ENCODE measurements at regions not wholly inside any gene's neighbourhood (a gene's known extent, or its start where the extent isn't known, plus 50 kb on each side); places are given as distances from the start of the nearest gene placed in this dataset.
"Not testable (repeated sequence)": the region's sequence is repeated elsewhere in the genome, so short reads cannot be mapped to it uniquely, and the experiment has no call there.

DNA sequence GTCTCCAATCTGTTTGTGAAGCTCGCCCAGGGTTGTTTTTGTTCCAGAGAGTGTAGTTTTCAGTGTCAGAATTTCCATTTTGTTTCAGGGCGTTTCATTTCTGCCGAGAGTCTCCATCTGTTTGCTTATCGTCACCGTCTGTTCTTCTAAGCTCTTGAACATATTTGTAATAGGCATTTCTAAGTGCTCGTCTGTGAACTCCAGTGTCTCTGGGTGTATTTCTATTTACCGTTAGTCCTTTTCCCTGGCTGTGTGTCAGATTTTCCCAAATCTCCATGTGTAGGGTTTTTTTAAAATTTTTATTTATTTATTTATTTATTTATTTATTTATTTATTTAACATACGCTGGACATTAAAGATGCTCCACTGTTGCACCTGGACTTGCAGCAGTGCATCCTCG, 62.5 kb upstream of the LRPAP1 start:
- not testable (repeated sequence) for TF ChIP-seq POLR2A, EP300 (IDR thresholded peaks at IDR 0.05)
- TF ChIP-seq, protein P1, sequence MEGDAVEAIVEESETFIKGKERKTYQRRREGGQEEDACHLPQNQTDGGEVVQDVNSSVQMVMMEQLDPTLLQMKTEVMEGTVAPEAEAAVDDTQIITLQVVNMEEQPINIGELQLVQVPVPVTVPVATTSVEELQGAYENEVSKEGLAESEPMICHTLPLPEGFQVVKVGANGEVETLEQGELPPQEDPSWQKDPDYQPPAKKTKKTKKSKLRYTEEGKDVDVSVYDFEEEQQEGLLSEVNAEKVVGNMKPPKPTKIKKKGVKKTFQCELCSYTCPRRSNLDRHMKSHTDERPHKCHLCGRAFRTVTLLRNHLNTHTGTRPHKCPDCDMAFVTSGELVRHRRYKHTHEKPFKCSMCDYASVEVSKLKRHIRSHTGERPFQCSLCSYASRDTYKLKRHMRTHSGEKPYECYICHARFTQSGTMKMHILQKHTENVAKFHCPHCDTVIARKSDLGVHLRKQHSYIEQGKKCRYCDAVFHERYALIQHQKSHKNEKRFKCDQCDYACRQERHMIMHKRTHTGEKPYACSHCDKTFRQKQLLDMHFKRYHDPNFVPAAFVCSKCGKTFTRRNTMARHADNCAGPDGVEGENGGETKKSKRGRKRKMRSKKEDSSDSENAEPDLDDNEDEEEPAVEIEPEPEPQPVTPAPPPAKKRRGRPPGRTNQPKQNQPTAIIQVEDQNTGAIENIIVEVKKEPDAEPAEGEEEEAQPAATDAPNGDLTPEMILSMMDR (IDR thresholded peaks at IDR 0.05): not testable (repeated sequence)

Data from ovary (tissue), 3 donors.